NCI-H1694 treated with DMSO at 0.1 percent for 48 hours (cell line): ENCODE measurements at regions not wholly inside any gene's neighbourhood (a gene's known extent, or its start where the extent isn't known, plus 50 kb on each side); places are given as distances from the start of the nearest gene placed in this dataset.
"Not testable (repeated sequence)": the region's sequence is repeated elsewhere in the genome, so short reads cannot be mapped to it uniquely, and the experiment has no call there.

Source experiments
- DNase-seq: peaks from one replicate; lab custom pipeline; 2025; lab: John Stamatoyannopoulos, UW

DNA sequence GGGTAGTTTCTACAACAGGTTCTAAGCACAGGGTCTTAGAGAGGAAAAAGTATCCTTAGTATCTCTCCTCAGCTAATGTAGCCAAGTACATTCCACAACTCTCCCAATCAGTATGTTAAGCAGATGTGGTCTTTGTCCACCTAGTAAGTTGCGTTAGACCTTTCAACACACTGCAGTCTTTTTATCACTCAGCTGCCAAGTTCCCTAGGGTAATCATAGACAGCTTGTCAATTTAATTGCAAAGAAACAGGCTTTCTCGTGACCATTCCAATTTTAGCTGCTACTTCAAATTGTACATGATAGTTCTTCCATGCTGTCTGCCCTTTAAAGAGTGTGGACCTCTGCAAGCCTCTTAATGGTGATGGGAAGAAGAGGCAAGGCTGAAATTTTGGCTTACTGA lies 211.8 kb upstream of the PKN2 start:
- DNase-seq: no peak

DNA sequence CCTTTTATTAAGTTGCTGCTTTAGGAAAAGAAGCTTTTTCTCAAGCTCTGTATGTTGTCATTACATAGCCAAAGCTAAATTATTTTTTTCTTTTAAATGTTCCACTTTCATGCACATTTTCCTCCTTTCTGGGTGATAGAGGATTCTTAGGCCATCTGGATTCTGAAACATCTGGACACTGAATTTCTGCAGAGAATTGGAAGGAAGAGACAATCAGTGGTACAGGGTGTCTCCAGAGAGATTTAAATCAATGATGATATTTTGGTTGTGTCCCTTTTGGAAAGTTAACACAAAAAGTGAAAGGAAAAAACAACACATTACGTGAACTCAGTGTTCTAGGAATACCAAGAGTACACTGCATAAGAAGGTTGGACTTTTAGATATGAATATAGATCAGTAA lies 211.4 kb upstream of the PKN2 start:
- DNase-seq: no peak

GRCh38 chr1:88474555-88475304 lies 209.3 kb upstream of the PKN2 start:
- DNase-seq: no peak

DNA sequence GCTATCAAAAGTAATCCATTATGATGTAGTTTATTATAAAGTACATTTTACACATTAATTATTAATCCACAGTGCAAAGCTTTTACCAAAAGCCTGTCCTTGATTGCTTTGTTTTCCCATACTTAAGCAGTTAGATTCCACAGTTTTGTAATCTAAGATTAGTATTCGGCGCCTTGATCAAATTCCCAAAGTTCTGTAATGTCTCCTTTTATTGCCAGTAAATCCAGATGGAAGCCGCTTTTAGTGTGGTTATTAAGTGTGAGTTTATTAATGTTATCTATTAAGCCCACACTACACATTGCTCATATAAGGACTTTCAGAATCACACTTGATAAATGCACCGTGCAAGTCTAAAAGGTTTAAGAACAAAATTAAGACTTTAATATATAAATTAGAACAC lies 199.2 kb upstream of the PKN2 start:
- no peak for DNase-seq

- DNase-seq: no peak
These were observed 195.8 kb upstream of the PKN2 start for GRCh38 chr1:88488237-88488636.

GRCh38 chr1:88490676-88491075 lies 193.4 kb upstream of the PKN2 start:
- no peak for DNase-seq

GRCh38 chr1:88499671-88500070 lies 184.4 kb upstream of the PKN2 start:
- DNase-seq: no peak

DNA sequence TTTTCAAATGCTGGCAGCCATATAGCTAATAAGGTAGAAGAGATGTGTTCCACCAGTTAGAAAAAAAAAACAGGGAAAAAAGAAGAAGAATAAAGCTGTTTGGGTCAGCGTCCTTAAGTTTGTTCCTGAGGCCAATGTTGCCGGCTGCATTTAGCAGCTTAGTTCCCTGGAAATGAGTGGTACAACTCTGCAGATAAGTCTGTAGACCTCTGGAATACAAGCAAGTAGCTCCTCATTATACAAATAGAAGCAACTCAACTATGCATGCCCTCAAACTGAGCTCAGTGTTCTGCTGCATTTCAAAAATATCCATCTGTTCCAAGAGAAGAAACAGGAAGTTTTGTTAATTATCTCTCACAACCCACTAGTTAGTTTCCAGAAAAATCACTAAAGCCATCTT lies 181.2 kb upstream of the PKN2 start:
- no peak for DNase-seq

DNA sequence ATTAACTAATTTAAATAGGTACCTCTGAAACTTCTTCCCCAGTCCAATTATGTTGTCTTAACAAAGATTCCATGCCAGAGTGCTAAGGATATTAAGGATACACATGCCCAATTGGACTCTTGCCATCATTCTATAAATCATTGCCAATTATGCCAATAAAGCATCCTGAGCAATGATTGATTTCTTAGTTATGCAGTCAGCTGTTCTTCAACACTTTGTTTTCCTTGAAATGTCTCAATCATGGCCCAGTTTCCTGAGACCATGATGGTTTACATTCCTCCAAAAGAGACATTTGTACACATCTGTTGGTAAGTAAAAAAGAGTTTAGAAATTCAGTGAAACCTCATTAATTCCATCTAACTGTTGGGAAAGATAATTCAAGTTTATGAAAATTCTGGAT lies 180.4 kb upstream of the PKN2 start:
- no peak for DNase-seq

DNA sequence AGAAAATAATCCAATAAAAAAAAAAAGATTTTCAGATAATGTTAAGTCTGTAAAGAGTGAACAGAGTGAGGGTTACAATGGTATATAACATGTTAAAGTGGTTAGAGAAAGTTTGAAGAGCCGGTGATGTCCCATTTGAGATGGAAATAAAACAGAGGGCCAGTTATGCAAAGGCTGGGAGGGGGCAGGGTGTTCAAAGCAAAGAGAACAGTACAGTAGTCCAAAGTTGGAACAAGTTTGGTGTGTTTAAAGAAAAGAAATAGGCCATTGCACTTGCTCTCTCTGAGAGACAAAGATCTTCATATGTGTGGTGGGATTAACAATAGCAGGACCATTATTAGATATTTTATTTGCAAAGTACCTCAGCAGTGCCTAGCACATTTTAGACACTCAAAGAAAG lies 179.5 kb upstream of the PKN2 start:
- no peak for DNase-seq

DNA sequence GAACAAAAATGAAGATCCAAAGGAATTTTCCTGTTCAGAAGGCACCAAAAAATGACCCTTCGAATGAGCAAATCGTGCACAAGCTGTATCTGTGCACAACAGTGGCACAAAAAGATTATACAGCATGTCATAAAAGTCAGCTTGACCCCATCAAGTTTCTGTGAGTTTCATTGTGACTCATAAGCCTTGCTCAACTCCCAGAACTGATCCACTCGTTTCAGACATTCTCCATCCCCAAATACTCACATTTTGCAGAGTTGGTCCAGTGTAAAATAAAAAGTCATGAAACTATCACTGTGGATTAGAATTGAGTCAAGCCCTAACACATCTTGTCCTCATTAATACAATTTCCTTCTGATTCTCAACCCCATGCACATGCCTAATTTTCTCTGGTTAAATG lies 174.7 kb upstream of the PKN2 start:
- no peak for DNase-seq

DNA sequence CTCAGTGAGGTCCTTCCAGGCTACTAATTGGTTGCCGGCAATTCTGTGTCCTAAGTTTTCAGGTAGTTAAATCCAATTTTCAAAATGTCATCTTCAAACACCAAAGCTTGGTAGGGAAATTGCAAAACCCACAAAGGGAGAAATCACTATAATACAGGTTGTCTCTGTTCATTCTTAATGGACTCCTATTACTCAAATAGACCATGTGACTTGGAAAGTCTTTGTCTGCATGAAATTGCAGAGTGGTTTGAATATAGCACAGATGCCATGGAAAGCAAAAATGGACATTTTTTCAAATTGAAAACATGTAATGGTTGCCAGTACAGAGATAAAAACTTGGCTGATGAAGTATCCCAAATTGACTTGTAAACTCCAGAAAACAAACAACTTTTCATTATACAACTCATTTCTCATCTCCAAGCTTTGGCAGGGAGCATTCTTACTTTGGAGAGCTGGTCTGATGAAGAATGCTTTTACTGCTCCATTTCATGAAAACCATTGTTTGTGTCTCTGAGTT lies 169.5 kb upstream of the PKN2 start:
- no peak for DNase-seq

DNA sequence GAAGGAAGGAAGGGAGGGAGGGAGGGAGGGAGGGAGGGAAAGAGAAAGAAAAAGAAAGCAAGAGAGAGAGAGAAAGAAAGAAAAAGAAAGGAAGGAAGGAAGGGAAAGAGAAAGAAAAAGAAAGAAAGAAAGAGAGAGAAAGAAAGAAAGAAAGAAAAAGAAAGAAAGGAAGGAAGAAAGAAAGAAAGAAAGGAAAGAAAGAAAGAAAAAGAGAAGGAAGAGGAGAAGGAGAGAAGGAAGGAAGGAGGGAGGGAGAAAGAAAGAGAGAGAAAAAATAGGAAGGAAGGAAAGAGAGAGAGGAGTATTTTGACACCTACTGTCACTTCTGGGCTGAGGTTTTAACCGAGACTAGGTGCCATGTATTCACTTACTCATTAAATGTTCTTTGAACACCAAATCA lies 166.6 kb upstream of the PKN2 start:
- not testable (repeated sequence) for DNase-seq

- no peak for DNase-seq
These were observed 164.9 kb upstream of the PKN2 start for GRCh38 chr1:88519156-88519555.

GRCh38 chr1:88523854-88524528 lies 160.1 kb upstream of the PKN2 start:
- DNase-seq: no peak

GRCh38 chr1:88526456-88526855 lies 157.6 kb upstream of the PKN2 start:
- DNase-seq: no peak

DNA sequence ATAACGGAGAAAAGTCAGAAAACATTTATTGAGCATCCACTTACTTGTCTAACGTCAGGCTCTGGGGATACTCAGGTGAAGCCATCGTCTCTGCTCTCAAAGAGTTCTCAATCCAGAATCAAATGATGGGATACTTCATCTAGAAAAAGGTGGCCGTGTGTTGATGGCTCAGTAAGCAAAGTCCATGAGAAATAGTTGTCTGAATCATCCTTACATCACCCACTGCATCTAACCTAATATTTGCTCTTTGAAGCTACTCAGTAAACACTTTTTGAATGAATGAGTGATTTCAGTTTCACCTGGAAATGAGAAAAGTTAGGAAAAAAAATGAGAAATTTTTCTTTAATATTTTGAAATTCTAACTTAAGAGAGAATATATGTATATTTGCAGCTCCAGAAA lies 155.3 kb upstream of the PKN2 start:
- no peak for DNase-seq

- DNase-seq: no peak
These were observed 154.5 kb upstream of the PKN2 start for GRCh38 chr1:88529581-88529980.

GRCh38 chr1:88530246-88530645 lies 153.8 kb upstream of the PKN2 start:
- DNase-seq: no peak

DNA sequence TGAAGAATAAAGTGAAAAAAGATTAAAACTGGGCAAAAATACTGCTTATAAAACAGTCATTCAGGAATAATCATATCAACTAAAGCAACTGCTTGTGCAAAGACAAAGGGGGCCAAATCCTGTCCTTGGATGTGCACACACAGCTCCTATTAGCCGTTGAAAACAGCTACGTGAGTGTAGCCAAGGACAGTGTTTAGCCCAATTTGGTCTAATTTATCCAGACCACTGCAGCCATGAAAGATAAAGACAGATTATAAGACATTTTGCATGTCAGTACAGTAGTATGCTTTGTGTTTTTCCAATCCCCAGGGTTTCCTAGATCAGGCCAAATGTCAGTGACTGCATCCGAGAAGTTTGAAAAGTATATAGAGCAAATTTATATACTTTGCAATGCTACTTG lies 146.3 kb upstream of the PKN2 start:
- no peak for DNase-seq

- no peak for DNase-seq
These were observed 145.7 kb upstream of the PKN2 start for GRCh38 chr1:88538222-88538899.

DNA sequence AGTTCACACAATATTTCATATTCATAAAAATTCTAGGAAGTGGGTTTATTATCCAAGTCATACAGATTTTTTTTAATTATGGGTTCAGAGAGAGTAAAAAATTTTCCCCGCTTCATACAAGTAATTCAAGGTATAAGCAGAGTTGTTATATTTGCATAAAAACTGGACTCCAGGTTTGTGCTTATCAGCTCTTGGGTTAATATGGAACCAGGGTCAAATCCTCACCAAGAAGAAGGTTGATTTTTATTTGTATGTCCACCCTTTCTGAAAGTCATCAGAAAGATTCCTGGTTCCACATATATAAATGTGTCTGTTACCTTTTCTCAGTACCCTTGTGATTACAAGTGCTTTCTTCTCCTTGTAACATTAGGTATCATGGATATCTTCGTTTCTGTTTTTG lies 143.8 kb upstream of the PKN2 start:
- no peak for DNase-seq

GRCh38 chr1:88541596-88541995 lies 142.5 kb upstream of the PKN2 start:
- DNase-seq: no peak
